Gastrocnemius medialis (tissue), 4 donors: ENCODE measurements at regions not wholly inside any gene's neighbourhood (a gene's known extent, or its start where the extent isn't known, plus 50 kb on each side); places are given as distances from the start of the nearest gene placed in this dataset.
A peak's percentile ranks its signal among the peaks of the same experiment; 100 is the strongest.

Source experiments
- ATAC-seq, 2 donors: fragments of 150-250 bp; one replicate each; pipeline ENCODE4 v1.9.1; 2016
- DNase-seq, 2 donors: peaks; one replicate each; pipeline ENCODE4 v3.0.0-alpha.2; 2019
- H3K27ac ChIP-seq, 4 donors: fragments of 200-600 bp; sonication (generic); 1 replicate in 1 of 4; 2 replicates in 3 of 4; pipeline ENCODE4 v1.5.1; 2016 to 2018; ENCODE audit warnings: mild to moderate bottlenecking in 2 of 4, moderate library complexity in 1 of 4
- H3K27me3 ChIP-seq, 3 donors: fragments of 200-600 bp; sonication (generic) in 2 of 3; 1 replicate in 1 of 3; 2 replicates in 2 of 3; pipeline versions ENCODE4 v1.5.1 to v1.6.0; 2016 to 2019; ENCODE audit warnings: mild to moderate bottlenecking in 1 of 3, moderate library complexity in 1 of 3
- H3K36me3 ChIP-seq, 2 donors: fragments of 200-600 bp; sonication (generic) in 1 of 2; one replicate each; pipeline ENCODE4 v1.5.1; 2017 to 2018
- H3K4me1 ChIP-seq, 2 donors: fragments of 200-600 bp; sonication (generic) in 1 of 2; one replicate each; pipeline ENCODE4 v1.5.1; 2016 to 2017; ENCODE audit warnings: mild to moderate bottlenecking in 2 of 2
- H3K4me3 ChIP-seq, 4 donors: fragments of 200-600 bp; sonication (generic) in 3 of 4; 1 replicate in 1 of 4; 2 replicates in 3 of 4; pipeline ENCODE4 v1.5.1; 2016 to 2019; ENCODE audit warnings: mild to moderate bottlenecking in 2 of 4
- H3K9me3 ChIP-seq, 3 donors: fragments of 200-600 bp; sonication (generic) in 2 of 3; 1 replicate in 1 of 3; 2 replicates in 2 of 3; pipeline ENCODE4 v1.5.1; 2016 to 2019
- CTCF ChIP-seq, 5 experiments: fragments of 450-650 bp in 3 of 5; fragments of 200-600 bp in 2 of 5; sonication (generic) in 2 of 5; IDR thresholded peaks in 4 of 5; conservative IDR thresholded peaks in 1 of 5; 1 replicate in 4 of 5; 2 replicates in 1 of 5; pipeline ENCODE4 v1.5.1; 2016 to 2019; ENCODE audit warnings: antibody characterized with exemption in 5 of 5, mild to moderate bottlenecking in 3 of 5, moderate library complexity in 3 of 5
- POLR2A ChIP-seq, 2 donors: fragments of 450-650 bp; IDR thresholded peaks; one replicate each; pipeline ENCODE4 v1.6.1; 2017; ENCODE audit warnings: antibody characterized with exemption in 2 of 2, mild to moderate bottlenecking in 2 of 2, moderate library complexity in 2 of 2
- in situ Hi-C, 4 donors: fragments of 200-750 bp; cut with MboI; loops; one replicate each; pipeline versions ENCODE4 v1.15.0 to v1.8.0; 2017; ENCODE audit warnings: low sequenced_read_pairs in 4 of 4
- intact Hi-C: fragments of 100-400 bp; cut with DNase I; formaldehyde crosslinking; loops from one replicate; pipeline ENCODE4 v1.15.1; 2023; ENCODE audit warnings: low total_unique reads

- in situ Hi-C loops (loop anchor here in 1 of 4 donors (10.0 kb wide), 1 partner anchor 60 kb away; no protein-coding TSS in a partner anchor), intact Hi-C loops (loop anchor here (2.0 kb wide), 1 partner anchor 14 kb away; no protein-coding TSS in a partner anchor)
- no peaks in the 10 kb centered on the region for H3K9me3 ChIP-seq
- no peaks in the 10 kb centered on the region for H3K27me3 ChIP-seq
- H3K4me1 ChIP-seq: peaks cover 65 to 67% of the 10 kb centered on the region in 2 donors
- TF ChIP-seq CTCF (IDR thresholded peaks at IDR 0.05 in 4 of 5, conservative IDR thresholded peaks at IDR 0.05 in 1 of 5): no peak
- TF ChIP-seq POLR2A (IDR thresholded peaks at IDR 0.05): no peak
- ATAC-seq: no peak
- peak overlapping the region; percentile 90 to 97 (median 96) for H3K27ac ChIP-seq
- DNase-seq: no peak
- no peaks in the 10 kb centered on the region for H3K36me3 ChIP-seq
- H3K4me3 ChIP-seq: no peak overlapping the region
Observed at GRCh38 chr14:73784181-73784987, 67.2 kb upstream of the PTGR2 start.

- Histone ChIP-seq H3K9me3 (no peaks in the 10 kb centered on the region), H3K4me1 (peaks cover 55 to 63% of the 10 kb centered on the region in 2 donors), H3K4me3 (no peak overlapping the region), H3K27ac (peak overlapping the region; percentile 90 to 97 (median 96)), H3K36me3 (no peaks in the 10 kb centered on the region), H3K27me3 (no peaks in the 10 kb centered on the region)
- TF ChIP-seq POLR2A (IDR thresholded peaks at IDR 0.05): no peak
- no peak for TF ChIP-seq CTCF (IDR thresholded peaks at IDR 0.05 in 4 of 5, conservative IDR thresholded peaks at IDR 0.05 in 1 of 5)
- intact Hi-C loops (no loop called here), in situ Hi-C loops (loop anchor here in 1 of 4 donors (10.0 kb wide), 1 partner anchor 58 kb away; no protein-coding TSS in a partner anchor)
- DNase-seq (no peak), ATAC-seq (no peak)
Observed at GRCh38 chr14:73783107-73783727, 68.4 kb upstream of the PTGR2 start.

- Histone ChIP-seq H3K4me3 (no peak overlapping the region), H3K27me3 (no peaks in the 10 kb centered on the region), H3K27ac (peak overlapping the region; percentile 90 to 97 (median 96)), H3K36me3 (no peaks in the 10 kb centered on the region), H3K4me1 (peaks cover 50 to 61% of the 10 kb centered on the region in 2 donors), H3K9me3 (no peaks in the 10 kb centered on the region)
- TF ChIP-seq CTCF (IDR thresholded peaks at IDR 0.05 in 4 of 5, conservative IDR thresholded peaks at IDR 0.05 in 1 of 5) (no peak), POLR2A (IDR thresholded peaks at IDR 0.05) (no peak)
- in situ Hi-C loops (loop anchor here in 1 of 4 donors (10.0 kb wide), 1 partner anchor 58 kb away; no protein-coding TSS in a partner anchor), intact Hi-C loops (no loop called here)
- DNase-seq (no peak), ATAC-seq (no peak)
Observed at GRCh38 chr14:73782623-73783022, 68.4 kb upstream of the PNMA1 start.

- in situ Hi-C loops (loop anchor here in 1 of 4 donors (10.0 kb wide), 1 partner anchor 56 kb away; no protein-coding TSS in a partner anchor), intact Hi-C loops (no loop called here)
- H3K4me1 ChIP-seq: peaks cover 62 to 70% of the 10 kb centered on the region in 2 donors
- TF ChIP-seq POLR2A (IDR thresholded peaks at IDR 0.05) (no peak), CTCF (IDR thresholded peaks at IDR 0.05 in 4 of 5, conservative IDR thresholded peaks at IDR 0.05 in 1 of 5) (no peak)
- DNase-seq (no peak), ATAC-seq (no peak)
- no peak overlapping the region for H3K4me3 ChIP-seq
- H3K9me3 ChIP-seq: no peaks in the 10 kb centered on the region
- no peaks in the 10 kb centered on the region for H3K36me3 ChIP-seq
- H3K27ac ChIP-seq: peak overlapping the region; percentile 68 to 95 (median 69)
- no peaks in the 10 kb centered on the region for H3K27me3 ChIP-seq
Observed at GRCh38 chr14:73780896-73781295, 66.7 kb upstream of the PNMA1 start.
